ENCODE measurements at regions not wholly inside any gene's neighbourhood (a gene's known extent, or its start where the extent isn't known, plus 50 kb on each side); places are given as distances from the start of the nearest gene placed in this dataset.

GRCh38 chr14:71533800-71534199 lies 398.4 kb upstream of the RGS6 start:
- TF ChIP-seq, protein P1, sequence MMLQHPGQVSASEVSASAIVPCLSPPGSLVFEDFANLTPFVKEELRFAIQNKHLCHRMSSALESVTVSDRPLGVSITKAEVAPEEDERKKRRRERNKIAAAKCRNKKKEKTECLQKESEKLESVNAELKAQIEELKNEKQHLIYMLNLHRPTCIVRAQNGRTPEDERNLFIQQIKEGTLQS (CRISPR knock-in tag; conservative IDR thresholded peaks at IDR 0.05): no peak
- TF ChIP-seq GRHL2 (CRISPR knock-in tag; IDR thresholded peaks at IDR 0.05; ENCODE audit: insufficient replicate concordance, severe bottlenecking): no peak
- TF ChIP-seq ATF2 (CRISPR knock-in tag; IDR thresholded peaks at IDR 0.05; ENCODE audit: borderline replicate concordance, low read depth): no peak
- TF ChIP-seq, protein P2, sequence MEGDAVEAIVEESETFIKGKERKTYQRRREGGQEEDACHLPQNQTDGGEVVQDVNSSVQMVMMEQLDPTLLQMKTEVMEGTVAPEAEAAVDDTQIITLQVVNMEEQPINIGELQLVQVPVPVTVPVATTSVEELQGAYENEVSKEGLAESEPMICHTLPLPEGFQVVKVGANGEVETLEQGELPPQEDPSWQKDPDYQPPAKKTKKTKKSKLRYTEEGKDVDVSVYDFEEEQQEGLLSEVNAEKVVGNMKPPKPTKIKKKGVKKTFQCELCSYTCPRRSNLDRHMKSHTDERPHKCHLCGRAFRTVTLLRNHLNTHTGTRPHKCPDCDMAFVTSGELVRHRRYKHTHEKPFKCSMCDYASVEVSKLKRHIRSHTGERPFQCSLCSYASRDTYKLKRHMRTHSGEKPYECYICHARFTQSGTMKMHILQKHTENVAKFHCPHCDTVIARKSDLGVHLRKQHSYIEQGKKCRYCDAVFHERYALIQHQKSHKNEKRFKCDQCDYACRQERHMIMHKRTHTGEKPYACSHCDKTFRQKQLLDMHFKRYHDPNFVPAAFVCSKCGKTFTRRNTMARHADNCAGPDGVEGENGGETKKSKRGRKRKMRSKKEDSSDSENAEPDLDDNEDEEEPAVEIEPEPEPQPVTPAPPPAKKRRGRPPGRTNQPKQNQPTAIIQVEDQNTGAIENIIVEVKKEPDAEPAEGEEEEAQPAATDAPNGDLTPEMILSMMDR (IDR thresholded peaks at IDR 0.05): no peak
- no peak for TF ChIP-seq ZNF232 (CRISPR knock-in tag; IDR thresholded peaks at IDR 0.05)
- no peak for TF ChIP-seq GTF2I (CRISPR knock-in tag; conservative IDR thresholded peaks at IDR 0.05)
- TF ChIP-seq USF2 (CRISPR knock-in tag; IDR thresholded peaks at IDR 0.05): no peak
- no peak for TF ChIP-seq GABPB1 (CRISPR knock-in tag; IDR thresholded peaks at IDR 0.05)
- TF ChIP-seq NFYB (CRISPR knock-in tag; conservative IDR thresholded peaks at IDR 0.05; ENCODE audit: low read depth): no peak

Data from WTC11 (cell line).